Stimulated activated CD8-positive, alpha-beta memory T cell treated with anti-CD3 and anti-CD28 coated beads, Interleukin-4, amount 100 ng/mL, for 48 hours (primary cell): ENCODE measurements at regions not wholly inside any gene's neighbourhood (a gene's known extent, or its start where the extent isn't known, plus 50 kb on each side); places are given as distances from the start of the nearest gene placed in this dataset.

Experiments
- DNase-seq: peaks from one replicate; pipeline ENCODE4 v3.0.0-alpha.2; 2020

DNA sequence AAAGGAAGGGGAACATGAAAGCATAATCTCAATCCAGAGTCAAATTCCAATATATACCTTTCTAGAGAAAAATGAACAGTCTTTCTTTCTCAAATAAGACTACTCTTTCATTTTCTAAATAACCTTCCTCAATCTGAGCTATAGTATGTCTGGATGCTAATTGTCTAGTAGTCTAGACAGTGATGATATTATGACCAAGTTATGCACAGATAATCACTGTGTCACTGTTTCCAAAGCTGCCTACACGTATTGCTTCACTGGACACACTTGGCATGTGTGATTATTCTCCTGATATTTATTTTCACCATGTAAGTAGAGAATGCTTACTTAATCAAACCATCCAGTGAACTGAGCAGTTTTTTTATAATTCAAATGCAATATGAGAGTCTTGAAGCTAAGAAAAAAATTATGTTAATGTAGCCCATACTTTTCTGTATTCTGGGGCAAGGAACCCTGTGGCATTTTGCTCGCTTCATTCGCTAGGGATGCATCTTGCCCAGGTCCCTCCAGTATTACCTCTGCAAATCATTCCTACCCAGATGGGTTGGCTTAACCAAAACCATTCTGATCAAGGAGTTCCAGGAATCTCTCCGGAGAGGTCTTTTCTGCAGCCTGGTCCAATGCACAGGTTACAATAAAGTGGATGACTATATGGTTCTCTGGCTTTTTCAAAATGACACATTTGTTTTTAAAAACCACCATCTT, 303.1 kb upstream of the RUNX1 start:
- no peak for DNase-seq

DNA sequence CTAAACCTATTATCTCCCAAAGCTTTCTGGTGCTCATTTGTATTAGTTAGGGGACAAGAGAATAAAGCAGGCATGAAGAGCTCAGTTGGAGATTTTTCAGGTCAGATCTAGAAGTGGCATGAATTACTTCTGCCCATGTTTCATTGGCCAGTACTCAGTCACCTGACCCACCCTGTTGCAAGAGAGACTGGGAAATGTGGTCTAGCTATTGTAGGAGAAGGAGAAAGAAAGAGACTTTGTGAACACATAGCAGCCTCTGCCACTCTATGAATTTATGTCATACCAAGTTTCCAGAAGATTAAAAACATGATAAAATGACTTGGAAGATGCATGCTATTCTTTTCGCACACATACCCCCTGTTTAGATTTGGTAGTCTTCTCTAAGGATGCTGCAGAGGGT, 302.3 kb upstream of the RUNX1 start:
- no peak for DNase-seq

DNA sequence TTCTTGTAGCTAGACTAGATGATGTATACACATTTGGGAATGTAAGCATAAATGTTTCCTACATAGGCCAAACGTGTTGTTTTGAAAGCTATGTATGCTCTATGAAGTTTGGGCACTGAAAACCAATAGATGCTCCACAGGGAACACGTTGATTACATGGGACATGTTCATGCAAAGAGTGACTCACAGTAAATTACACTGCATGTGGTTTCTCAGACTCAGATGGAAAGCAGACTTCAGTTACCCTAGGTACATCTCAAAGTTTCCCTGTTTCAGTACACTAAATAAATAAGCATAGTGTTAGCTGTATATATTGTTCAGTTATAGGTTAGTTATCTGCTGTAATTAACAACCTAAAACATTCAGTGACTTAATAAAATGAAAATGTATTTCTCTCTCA, 301.9 kb upstream of the RUNX1 start:
- DNase-seq = no peak

DNA sequence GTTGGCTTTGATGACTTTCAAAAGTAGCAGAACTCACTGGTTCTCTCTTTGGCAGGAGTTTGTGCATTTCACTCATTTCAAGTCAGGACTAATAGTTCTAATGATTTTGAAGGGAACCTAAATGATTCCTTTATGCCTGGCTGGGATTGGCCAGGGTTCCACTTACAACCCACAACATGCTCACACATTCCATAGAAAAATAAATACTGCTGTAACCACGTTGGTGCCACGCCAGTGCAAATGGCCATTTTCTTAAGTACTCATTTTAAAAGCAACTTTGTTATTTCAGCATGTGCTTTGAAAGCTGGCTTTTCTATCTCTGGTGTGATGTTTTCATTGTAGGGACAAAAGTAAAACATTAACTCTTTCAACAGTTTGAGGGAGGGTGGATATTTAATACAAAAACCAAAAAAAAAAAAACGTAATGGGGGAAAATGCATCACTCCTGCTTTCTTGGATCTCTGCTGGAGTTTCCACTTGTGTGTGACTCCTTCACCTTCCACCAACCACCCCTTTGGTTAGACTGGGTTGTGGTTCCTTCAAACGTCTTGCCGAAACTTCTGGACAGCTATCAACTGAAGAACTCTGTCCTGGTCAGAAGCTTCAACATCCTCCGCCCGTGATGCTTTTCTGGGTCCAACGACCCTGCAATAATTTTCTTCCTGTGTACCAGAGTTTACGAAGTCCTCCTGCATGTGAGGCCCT, 300.4 kb upstream of the RUNX1 start:
- DNase-seq = no peak

DNA sequence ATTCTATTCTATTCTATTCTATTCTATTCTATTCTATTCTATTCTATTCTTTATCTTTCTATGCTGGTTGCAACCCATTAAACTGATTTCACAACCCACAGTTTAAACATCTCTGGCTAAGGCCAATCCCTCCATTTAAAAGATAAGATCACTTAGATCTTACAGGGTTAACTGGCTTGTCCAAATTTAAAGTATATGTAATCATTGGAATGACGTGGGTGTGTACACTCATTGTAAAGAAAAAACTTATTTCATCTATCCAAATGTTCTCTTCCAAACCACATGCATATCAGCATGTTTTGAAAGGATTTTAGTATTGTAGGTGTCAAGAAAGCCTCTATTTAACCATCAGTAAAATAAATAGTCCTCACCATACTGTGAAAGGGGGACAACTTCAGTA, 299.6 kb upstream of the RUNX1 start:
- DNase-seq = no peak

DNA sequence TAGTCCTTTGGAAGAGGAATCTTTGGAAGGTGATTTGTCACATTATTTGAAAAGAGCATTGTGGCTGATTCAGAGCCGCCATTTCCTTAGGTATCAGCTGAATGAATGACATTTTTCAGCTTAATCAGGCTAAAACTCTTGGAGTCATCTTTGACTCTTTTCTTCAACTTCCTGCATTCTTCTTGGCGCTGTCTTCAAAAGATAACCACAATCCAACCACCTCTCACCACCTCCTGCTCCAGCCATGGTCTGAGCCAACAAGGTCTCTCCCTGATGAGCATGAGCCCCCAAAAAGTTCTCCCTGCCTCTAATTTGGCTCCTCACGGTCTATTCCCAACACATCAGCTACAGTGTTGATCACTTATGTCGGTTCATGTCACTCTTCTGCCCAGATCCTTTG, 297.6 kb upstream of the RUNX1 start:
- no peak for DNase-seq

DNA sequence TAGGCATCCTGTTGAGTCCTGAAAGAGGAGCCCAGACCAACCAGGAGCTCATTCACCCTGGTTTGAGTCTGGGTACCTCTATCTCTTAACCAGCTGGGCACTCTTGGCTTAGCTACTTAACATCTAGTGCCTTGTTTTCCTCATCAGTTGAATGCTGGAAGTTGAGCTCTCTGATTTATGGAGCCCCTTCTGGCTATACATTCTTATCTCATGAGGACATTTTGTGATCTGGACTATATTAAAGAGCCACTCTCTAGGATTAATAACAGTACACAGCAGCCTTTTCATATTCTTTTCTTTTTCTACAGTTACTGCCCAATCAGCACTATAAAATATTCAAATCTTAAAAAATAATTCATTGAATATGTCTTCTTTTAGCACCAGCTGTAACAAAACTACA, 296.9 kb upstream of the RUNX1 start:
- DNase-seq = no peak

DNA sequence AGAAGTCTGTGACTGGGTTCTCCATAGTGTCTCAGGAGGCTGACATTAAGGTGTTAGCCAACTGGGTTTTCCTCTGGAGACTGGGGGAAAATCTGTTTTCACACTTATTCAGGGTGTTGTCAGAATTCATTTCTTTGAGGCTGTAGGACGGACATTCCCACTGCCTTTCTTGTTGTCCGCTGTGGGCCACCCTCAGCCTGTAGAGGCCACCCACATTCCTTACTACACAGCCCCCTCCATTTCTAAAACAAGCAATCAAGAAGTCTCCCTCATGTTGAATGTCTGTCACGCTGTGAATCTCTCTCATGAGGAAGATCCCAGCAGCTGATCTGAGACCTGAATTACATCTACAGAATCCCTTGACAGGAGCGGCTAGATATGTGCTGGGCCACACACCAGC, 295.5 kb upstream of the RUNX1 start:
- no peak for DNase-seq

DNA sequence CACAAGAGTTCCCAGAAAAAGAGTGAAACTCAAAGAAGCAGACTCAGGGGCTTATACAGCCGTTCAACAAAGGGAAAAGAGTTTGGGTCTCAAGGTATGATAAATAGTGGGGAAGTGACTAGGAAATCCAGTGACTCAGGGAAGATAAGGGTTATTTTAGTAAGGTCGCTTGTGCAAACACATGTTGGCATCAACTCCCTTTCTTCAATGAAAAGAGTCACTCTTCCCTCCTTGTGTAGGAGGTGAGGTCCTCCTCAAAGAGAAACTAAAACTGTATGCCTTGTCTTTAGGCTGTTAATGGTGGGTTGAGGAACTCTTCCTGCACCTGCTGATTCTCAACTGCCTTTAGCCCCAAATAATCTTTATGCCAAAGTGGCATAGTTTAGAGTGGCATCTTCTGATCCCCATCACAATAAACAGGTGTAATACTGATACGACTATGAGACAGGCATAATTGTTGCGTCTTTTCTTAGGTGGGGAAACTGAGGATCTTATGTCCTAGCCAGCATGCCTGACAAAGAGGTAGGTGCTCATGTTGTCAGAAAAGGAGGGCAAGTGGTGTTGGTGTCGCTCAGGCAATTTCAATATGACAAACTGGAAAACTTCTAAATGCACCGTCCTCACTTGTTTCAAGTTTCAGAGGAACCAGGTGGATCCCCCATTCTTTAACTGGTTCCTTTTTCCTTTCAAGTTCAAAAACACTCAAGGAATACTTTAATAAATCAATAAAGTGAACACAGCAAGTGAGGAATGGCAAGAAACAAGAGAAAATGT, 294.1 kb upstream of the RUNX1 start:
- no peak for DNase-seq

DNA sequence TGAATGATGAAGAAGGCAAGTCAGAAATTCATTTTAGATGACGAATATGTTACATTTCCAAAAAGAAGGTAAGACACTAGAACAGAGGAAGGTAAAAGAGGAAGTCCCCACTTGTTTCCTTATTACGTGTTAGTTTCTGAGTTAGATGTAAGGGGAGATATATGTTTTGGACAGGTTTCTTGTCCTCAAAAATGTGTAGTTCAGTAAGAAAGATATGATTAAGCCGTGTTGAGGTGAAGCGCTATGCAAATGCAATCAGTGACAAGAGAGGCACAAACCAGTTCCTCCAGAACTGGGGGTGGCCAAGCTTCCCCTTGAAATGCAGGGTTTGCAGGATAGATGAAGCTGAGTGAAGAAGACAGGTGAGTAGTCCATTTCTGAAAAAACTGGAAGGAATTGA, 293.3 kb upstream of the RUNX1 start:
- peak; percentile 47 for DNase-seq

DNA sequence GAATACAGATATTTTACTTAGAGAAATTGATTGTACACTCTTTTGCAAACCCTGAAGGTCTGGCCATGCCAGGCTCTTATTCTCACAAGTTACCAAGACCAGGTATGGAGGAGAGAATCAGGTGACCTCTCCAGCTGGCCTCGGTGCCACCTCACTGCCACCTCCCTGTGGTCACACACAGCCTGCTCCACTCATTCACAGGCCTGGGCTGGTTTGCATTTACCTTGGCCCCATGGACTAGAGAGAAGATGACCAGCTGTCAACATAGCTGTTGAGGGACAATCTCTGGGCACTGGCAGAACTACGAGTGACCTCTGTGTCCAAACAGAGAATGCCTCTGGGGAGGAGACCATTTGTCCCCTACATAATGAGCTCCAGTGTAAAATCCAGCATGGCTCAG, 291.2 kb upstream of the RUNX1 start:
- DNase-seq = no peak

DNA sequence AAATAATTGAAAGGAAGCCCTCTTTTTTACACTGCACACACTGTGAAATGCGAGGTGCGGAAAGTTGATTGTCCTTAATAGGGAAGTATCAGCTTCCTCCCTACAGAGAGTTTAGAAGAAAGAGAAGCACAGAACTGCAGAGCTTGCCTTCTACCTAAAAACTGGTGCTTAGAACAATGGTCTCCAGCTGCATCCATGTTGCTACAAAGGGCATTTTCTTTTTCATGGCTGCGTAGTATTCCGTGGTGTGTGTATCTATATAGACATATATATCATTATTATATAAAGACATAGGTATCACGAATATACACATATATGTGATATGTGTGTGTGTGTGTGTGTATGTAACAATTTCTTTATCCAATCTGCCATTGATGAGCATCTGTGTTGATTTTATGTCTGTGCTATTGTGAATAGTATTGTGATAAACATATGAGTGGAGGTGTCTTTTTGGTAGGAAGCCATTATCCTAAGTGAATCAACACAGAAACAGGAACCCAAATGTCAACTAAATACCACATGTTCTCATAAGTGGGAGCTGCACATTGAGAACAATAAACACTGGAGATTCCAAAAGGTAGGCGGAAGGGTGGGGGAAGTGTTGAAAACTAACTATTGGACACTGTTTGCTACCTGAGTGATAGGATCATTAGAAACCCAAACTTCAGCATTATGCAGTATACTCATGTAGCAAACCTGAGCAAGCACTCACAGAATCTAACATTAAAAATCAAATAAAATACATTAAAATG, 290.0 kb upstream of the RUNX1 start:
- no peak for DNase-seq

DNA sequence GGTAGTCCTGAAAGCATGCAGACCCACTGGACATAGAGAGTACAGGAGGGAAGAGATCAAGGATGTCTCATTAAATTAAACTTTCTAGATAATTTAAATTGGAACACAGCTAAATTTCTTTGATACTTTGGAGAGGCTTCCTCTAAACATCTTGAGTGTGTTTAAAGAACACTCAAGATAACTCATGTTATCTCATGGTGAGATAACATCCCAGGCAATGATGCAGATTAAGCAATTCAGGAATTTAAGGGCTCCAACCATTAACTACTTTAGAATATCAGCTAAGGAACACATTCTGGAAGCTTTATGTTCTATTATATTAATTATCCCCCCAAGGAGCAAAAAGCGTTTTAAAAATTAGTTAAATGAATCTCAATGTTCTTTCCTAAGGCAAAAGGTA, 289.2 kb upstream of the RUNX1 start:
- no peak for DNase-seq

DNA sequence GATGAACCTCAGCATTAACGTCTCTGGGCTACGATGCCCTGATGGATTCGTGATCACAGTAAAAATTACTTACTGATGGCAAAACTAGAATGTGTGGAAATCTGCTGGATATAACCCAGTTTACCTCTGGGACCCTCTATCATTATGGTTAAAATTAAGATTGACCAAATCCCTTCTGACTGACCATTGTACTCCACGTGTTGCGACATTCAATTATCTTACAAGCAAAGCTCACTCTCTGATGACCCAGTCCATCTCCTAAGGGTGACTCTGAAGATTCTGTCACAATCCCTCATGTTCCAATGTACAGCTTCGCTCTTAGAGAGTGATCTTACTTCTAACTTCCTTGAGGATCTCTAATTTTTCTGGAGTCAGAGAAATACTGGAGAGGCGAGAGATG, 288.5 kb upstream of the RUNX1 start:
- DNase-seq = no peak

DNA sequence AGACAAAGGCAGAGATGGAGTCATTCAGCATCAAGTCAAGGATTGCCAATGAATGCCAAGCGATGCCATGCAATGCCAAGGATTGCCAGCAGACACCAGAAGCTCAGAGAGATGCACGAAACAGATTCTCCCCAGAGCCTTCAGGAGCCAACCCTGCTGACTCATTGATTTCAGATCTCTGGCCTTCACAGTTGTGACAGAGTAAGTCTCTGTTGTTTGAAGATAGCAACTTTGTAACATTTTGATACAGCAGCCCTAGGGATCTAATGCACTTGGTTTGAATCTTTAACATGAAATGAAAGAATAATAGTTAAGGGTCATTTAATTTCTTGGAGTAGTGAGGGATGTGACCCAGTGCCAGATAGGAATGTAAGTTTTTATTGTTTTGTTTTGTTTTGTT, 287.4 kb upstream of the RUNX1 start:
- DNase-seq = no peak

DNA sequence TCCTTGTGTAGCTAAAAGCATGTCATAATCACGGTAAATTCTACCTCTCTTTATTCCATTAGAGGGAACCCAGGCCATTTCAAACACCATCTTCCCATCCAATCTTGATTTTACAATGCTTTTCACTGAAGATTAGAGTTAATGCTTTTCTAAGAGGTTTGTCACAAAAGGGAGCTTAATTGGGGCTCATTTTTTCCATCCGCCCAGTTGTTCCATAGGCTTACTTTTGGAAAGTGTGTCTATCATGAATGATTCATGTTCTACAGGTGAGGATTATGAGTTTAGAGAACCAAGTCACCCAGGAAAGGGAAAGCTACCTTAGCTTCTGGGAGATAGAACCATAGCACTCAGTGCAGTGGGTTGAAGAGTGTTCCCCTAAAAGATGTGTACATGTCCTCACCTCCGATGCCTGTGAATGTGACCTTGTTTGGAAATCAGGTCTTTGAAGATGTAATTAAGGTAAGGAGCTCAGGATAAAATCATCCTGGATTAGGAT, 286.9 kb upstream of the RUNX1 start:
- DNase-seq = no peak

DNA sequence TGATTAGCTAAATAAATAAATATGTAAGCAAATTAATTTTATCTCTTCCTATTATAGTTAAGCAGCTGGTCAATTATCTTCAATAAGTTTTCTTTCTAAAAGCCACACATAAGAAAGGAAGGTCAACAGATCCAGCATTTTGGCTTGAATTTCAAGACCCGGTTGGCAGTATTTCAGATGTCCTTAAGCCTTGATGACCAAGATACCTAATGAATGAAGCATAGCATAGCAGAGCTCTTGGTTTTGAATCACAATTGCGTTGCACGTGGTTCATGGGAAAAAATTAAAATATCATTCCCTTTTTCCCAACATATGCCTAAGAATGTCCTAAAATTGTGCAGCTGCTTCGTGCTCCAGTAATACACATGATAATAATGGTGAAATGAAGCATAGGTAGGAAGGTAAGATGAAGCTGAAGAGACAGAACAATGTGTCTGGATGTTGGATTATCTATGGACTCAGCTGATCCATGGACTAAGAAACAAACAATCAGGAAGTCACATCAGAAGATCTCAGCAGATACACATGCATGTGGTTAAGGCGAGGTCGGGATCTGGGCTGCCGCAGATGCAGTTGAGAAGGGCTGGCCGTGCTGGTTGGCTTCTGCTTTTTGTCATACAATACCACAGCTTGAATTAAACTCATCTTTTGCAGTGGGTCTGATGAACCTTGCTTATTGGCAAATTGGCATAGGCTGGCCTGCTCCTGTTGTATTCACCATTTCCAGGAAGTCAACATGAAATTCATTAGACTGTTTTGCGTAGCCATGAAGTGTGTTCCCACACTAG, 284.9 kb upstream of the RUNX1 start:
- DNase-seq = no peak

DNA sequence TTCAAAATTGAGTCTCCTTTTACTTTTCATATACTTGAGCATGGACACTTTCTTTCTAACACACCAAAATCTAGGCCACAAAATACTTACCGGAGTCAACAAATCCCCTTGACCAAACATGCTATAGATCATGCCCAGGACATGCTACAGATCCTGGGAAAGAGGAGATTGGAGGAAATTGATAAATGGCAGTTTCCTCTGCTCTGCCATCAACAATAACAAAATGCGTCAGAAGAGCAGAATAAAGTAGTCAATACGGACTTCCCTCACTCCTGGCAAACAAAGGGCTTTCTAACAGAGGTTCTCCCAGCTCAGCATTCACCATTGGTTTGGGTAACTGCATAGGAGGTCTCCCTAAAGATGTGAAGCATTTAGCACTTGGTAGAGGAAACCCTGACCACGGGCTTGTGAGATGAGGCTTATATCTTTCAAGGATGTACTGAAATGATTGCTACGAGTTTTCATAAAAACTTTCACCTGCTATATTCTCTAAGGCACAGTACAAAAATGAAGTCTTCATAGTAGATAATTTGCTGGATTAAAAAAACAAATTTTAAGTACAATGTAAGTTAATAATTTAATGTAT, 283.8 kb upstream of the RUNX1 start:
- DNase-seq = no peak

DNA sequence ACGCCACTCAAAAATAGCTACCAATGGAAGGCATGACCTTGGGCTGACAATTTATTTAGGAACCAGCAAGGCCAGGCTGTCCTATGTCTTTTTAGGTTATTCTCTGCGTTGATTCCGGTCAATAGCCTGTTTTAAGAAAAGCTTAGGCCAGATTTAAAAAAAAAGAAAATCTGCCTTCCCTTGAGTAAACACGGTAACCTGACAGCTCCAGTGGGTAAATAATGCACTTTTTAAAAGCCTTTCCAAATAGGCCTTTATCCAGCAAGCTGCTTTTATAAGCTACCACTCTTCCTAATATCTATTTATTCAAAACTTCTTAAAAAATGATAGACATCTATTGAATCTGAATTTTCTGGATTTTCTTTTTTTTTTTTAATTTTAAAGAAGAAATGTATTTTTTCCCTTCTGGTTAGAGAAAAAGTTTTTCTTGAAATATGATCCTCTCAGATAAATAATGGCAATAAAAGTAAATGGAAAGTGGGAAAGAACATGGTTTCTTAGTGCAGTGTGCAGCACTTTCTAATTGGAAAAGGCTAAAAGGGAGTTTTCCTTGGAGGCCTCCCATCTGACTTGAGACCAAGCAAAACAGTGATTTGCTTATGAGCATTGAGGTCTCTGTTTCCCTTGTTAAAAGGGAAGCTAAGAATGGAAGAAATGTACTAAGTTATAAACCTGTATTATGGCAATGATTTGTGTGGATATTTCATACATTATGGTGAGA, 281.0 kb upstream of the RUNX1 start:
- DNase-seq = no peak

DNA sequence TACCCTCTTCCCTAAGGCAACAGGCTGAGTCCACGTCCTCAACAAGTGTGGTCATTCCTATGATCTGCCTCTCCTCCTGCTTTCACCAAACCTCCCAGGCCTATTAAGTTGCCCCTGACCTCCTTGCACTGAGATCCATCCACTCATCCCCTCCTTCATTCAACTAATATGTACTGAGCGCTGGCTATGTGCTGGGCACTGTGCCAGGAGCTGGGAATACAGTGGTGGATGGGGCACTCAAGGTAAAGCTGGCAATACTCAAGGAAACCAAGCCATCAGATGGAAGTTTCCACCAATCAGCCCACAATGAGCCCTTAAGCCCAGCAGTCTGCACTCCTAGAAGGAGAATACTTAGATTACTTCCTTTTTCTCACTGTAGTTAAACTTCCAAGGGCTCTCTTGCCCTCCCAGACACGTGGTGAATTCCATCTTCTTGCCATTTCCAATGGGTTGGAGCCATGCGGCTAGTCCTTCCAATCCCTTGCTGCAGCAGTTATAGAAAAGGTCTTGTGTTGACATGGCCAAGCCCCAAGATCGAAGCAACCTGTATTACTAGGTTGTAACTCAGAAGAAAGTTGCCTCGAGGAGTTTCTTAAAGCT, 279.9 kb upstream of the RUNX1 start:
- DNase-seq = no peak

DNA sequence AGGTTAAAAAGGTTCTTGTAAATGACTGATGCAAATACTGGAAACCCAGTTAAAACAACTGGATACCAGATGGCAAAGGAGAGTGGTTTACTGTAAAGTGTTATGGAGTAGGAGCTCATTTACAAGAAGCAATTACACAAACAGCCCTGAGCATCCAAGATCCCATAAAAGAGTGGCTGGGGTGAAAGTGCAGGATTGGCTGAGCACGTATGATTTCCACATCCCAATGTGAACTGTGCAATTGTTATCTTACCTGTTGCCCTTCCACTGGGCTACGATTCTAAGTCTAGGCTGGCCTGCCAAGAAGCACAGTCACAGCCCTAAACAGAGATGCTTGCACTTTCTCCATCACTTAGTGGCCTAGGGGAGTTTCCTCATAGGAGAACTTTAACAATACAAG, 277.6 kb upstream of the RUNX1 start:
- DNase-seq = no peak
